ENCODE measurements at regions not wholly inside any gene's neighbourhood (a gene's known extent, or its start where the extent isn't known, plus 50 kb on each side); places are given as distances from the start of the nearest gene placed in this dataset.

GRCh38 chr5:9972059-9972458, 277.6 kb downstream of the ATPSCKMT start:
- no peak overlapping the region for H3K4me3 ChIP-seq (IDR thresholded peaks at IDR 0.05; ENCODE audit: insufficient read depth, low read depth, low read length)
- no peaks in the 10 kb centered on the region for H4K20me1 ChIP-seq (ENCODE audit: insufficient read depth)
- no peak for TF ChIP-seq CTCF (conservative IDR thresholded peaks at IDR 0.05; ENCODE audit: low read depth, low read length)
- H3K4me2 ChIP-seq: no peak overlapping the region
- H3K27me3 ChIP-seq (ENCODE audit: insufficient read depth, low read depth): no peaks in the 10 kb centered on the region
- no peaks in the 10 kb centered on the region for H3K4me1 ChIP-seq (ENCODE audit: low read depth, poor library complexity, severe bottlenecking)
- H2AFZ ChIP-seq (ENCODE audit: low read depth): no peak overlapping the region
- H3K27ac ChIP-seq: no peak overlapping the region
- no peak overlapping the region for H3K9ac ChIP-seq
- no peaks in the 10 kb centered on the region for H3K79me2 ChIP-seq (ENCODE audit: insufficient read depth, low read depth)
- H3K36me3 ChIP-seq (ENCODE audit: insufficient read depth): no peaks in the 10 kb centered on the region

- H4K20me1 ChIP-seq (ENCODE audit: insufficient read depth): no peaks in the 10 kb centered on the region
- TF ChIP-seq CTCF (conservative IDR thresholded peaks at IDR 0.05; ENCODE audit: low read depth, low read length): no peak
- no peaks in the 10 kb centered on the region for H3K4me1 ChIP-seq (ENCODE audit: low read depth, poor library complexity, severe bottlenecking)
- no peak overlapping the region for H3K27ac ChIP-seq
- no peaks in the 10 kb centered on the region for H3K36me3 ChIP-seq (ENCODE audit: insufficient read depth)
- H2AFZ ChIP-seq (ENCODE audit: low read depth): no peak overlapping the region
- no peak overlapping the region for H3K4me3 ChIP-seq (IDR thresholded peaks at IDR 0.05; ENCODE audit: insufficient read depth, low read depth, low read length)
- H3K4me2 ChIP-seq: no peak overlapping the region
- no peaks in the 10 kb centered on the region for H3K27me3 ChIP-seq (ENCODE audit: insufficient read depth, low read depth)
- H3K79me2 ChIP-seq (ENCODE audit: insufficient read depth, low read depth): no peaks in the 10 kb centered on the region
- no peak overlapping the region for H3K9ac ChIP-seq
Measured at GRCh38 chr5:9971301-9971700, 278.4 kb downstream of the ATPSCKMT start.

- Histone ChIP-seq H2AFZ (ENCODE audit: low read depth) (no peak overlapping the region), H3K4me2 (no peak overlapping the region), H4K20me1 (ENCODE audit: insufficient read depth) (no peaks in the 10 kb centered on the region), H3K79me2 (ENCODE audit: insufficient read depth, low read depth) (no peaks in the 10 kb centered on the region), H3K4me1 (ENCODE audit: low read depth, poor library complexity, severe bottlenecking) (no peaks in the 10 kb centered on the region), H3K27ac (no peak overlapping the region), H3K9ac (no peak overlapping the region), H3K36me3 (ENCODE audit: insufficient read depth) (no peaks in the 10 kb centered on the region), H3K27me3 (ENCODE audit: insufficient read depth, low read depth) (no peaks in the 10 kb centered on the region), H3K4me3 (IDR thresholded peaks at IDR 0.05; ENCODE audit: insufficient read depth, low read depth, low read length) (no peak overlapping the region)
- TF ChIP-seq CTCF (conservative IDR thresholded peaks at IDR 0.05; ENCODE audit: low read depth, low read length): no peak
Measured at GRCh38 chr5:9958914-9959313, 290.8 kb downstream of the ATPSCKMT start.

- H3K27me3 ChIP-seq (ENCODE audit: insufficient read depth, low read depth): no peaks in the 10 kb centered on the region
- no peak overlapping the region for H3K4me2 ChIP-seq
- no peak overlapping the region for H2AFZ ChIP-seq (ENCODE audit: low read depth)
- H4K20me1 ChIP-seq (ENCODE audit: insufficient read depth): no peaks in the 10 kb centered on the region
- no peak overlapping the region for H3K9ac ChIP-seq
- H3K4me3 ChIP-seq (IDR thresholded peaks at IDR 0.05; ENCODE audit: insufficient read depth, low read depth, low read length): no peak overlapping the region
- H3K79me2 ChIP-seq (ENCODE audit: insufficient read depth, low read depth): no peaks in the 10 kb centered on the region
- no peaks in the 10 kb centered on the region for H3K4me1 ChIP-seq (ENCODE audit: low read depth, poor library complexity, severe bottlenecking)
- no peak for TF ChIP-seq CTCF (conservative IDR thresholded peaks at IDR 0.05; ENCODE audit: low read depth, low read length)
- no peak overlapping the region for H3K27ac ChIP-seq
- no peaks in the 10 kb centered on the region for H3K36me3 ChIP-seq (ENCODE audit: insufficient read depth)
Measured at GRCh38 chr5:9957214-9957613, 292.5 kb downstream of the ATPSCKMT start.

GRCh38 chr5:9956725-9957124, 293.0 kb downstream of the ATPSCKMT start:
- no peaks in the 10 kb centered on the region for H4K20me1 ChIP-seq (ENCODE audit: insufficient read depth)
- no peak overlapping the region for H3K9ac ChIP-seq
- TF ChIP-seq CTCF (conservative IDR thresholded peaks at IDR 0.05; ENCODE audit: low read depth, low read length): no peak
- no peak overlapping the region for H2AFZ ChIP-seq (ENCODE audit: low read depth)
- no peaks in the 10 kb centered on the region for H3K79me2 ChIP-seq (ENCODE audit: insufficient read depth, low read depth)
- no peaks in the 10 kb centered on the region for H3K4me1 ChIP-seq (ENCODE audit: low read depth, poor library complexity, severe bottlenecking)
- H3K36me3 ChIP-seq (ENCODE audit: insufficient read depth): no peaks in the 10 kb centered on the region
- no peaks in the 10 kb centered on the region for H3K27me3 ChIP-seq (ENCODE audit: insufficient read depth, low read depth)
- no peak overlapping the region for H3K4me3 ChIP-seq (IDR thresholded peaks at IDR 0.05; ENCODE audit: insufficient read depth, low read depth, low read length)
- no peak overlapping the region for H3K27ac ChIP-seq
- H3K4me2 ChIP-seq: no peak overlapping the region
